CD4-positive, alpha-beta T cell treated with Interleukin-4 for 4 hours (primary cell): ENCODE measurements at regions not wholly inside any gene's neighbourhood (a gene's known extent, or its start where the extent isn't known, plus 50 kb on each side); places are given as distances from the start of the nearest gene placed in this dataset.

Experiments
- DNase-seq: peaks from one replicate; pipeline ENCODE4 v3.0.0-alpha.2; 2020

DNA sequence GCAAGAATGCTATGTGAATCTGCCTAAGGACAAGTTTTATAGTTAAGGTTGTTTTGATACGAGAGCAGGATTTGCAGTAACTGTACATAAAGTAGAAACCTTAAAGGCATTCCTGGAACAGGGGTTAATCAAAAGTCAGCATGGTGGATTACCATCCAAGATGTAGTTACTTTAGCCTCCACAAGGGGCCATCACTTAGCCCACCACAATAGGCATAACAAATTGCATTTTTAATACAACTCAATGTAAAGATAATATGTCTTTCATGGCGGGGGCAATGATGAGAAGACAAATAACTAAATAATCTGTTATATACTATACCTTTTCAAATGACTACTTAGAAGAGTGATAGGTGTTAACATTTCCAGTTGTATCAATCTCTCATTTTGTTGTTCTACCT, 611.2 kb upstream of the ADGRL4 start:
- DNase-seq = no peak

- no peak for DNase-seq
Measured at GRCh38 chr1:79614762-79615161, 608.2 kb upstream of the ADGRL4 start.

DNA sequence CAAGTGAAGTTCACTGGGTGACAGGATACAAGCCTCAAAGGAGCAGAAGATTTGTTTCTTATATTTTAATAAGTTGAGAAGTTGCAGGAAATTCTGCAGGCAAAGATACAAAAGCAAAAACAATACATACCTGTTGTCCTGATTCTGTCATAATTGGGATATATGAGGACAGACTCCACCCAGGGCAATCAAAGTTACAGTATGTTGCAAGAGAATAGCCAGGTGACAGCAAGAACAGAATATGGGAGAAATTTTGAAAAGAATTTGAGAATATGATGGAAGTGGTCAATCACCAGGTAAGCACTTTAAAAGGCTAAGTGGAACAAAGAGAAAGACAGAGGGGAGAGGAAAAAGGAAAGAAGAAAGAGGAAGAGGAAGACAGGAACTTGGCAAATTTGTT, 607.6 kb upstream of the ADGRL4 start:
- no peak for DNase-seq

GRCh38 chr1:79613046-79613445, 606.5 kb upstream of the ADGRL4 start:
- DNase-seq = no peak

DNA sequence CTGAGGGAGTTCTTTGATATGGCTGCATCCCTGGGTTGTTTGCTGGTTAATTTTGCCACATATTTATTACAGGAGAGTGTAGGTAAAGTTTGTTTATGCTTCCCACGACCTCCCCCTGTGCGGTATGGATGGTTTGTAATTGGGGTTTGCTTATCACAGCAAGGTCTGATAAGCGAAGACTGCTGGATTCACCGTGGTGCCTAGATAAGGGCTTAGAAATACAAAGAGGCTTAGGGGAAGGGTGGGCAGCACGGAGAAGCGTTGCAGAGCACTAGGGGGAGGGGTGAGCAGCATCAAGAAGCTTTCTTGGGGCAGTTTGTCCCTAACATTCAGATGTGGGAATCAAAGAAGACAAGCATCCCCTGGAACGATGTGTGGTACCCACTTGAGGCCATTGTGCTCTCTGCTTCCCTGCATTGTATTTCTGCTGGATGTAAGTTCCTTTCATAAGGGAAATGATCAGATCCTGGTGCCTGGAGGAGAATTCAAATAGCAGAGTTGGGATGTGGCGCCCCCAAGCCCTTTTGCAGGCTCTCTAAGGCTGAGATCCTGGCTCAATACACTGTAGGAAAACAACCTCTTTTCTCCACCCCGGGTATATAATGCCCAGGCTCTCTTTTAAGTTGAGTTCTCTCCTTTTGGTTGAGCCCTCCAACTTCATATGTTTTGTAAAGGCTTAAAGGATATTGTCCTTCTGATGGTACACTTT, 598.1 kb upstream of the ADGRL4 start:
- DNase-seq = no peak

DNA sequence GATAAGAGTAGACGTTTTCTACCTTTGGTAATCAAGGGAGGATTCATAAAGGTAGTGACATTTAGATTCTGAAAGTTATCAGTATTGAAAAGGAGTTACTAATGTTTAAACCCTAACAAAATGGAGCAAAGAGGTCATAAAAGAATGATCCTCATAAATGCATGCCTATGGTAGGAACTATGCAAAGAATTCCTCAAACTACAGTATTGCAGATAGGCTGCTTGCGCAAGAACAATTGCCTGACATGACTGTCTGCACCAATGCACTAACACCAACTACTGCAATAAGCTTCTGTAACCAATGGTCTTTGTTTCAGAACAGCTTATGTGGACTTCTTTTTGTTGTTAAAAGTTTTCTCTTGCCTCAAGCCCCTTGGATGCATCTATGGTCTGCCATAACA, 597.3 kb upstream of the ADGRL4 start:
- DNase-seq = no peak

- DNase-seq = no peak
Measured at GRCh38 chr1:79599257-79599656, 592.7 kb upstream of the ADGRL4 start.

GRCh38 chr1:79595931-79596330, 589.4 kb upstream of the ADGRL4 start:
- DNase-seq = no peak

- no peak for DNase-seq
Measured at GRCh38 chr1:79594121-79594698, 587.7 kb upstream of the ADGRL4 start.

- DNase-seq = no peak
Measured at GRCh38 chr1:79592707-79593106, 586.2 kb upstream of the ADGRL4 start.

DNA sequence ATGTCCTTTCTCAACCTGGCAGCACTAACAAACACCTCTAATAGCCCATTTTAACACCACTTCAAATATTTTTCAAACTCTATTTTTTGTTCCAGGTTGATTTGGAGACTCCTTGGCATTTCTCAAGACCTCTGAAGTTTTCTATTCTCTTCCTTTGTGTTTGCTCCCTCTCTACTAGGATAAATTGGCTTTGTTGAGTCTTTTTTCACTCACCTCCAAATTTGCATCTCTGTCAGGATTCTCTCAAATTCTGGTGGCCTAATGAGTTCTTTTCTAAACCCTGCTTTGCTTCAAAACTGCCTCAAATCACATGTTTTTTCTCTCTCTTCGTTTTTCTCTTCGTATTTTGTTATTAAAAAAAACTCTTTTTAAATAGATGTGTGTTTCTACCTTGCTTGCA, 582.2 kb upstream of the ADGRL4 start:
- DNase-seq = no peak

GRCh38 chr1:79587229-79587628, 580.7 kb upstream of the ADGRL4 start:
- DNase-seq = no peak

- no peak for DNase-seq
Measured at GRCh38 chr1:79585801-79586200, 579.3 kb upstream of the ADGRL4 start.

DNA sequence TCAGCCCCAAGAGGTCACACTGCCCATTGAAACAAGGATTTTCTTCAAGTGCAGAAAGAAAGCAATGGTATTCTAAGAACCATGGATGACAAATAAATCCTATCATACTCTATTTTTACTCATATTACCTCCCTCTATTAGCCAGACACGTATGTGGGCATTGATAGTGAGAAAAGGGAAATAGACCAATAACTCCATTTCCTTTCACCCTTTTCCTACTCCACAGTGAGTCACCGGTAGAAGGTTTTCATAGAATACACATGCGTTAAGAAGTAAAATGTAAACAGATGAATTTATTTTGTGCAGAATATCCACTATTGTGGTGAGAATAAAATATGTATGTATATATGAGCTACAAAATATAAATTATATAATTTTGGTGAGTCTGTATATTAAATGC, 568.9 kb upstream of the ADGRL4 start:
- no peak for DNase-seq

DNA sequence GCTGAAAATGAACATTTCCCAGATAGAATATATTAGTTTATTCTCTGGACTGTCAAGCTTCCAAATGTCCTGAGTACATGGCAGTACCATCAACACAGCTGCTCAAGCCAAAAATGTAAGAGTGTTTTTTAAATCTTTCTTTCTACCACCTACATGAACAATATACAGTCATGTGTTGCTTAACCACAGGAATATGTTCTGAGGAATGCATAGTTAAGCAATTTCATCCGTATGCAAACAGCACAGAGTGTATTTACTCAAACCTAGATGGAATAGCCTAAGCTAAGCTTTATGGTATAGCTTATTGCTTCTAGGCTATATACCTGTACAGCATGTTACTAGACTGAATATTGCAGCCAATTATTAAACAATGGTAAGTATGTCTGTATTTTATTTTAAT, 561.9 kb upstream of the ADGRL4 start:
- DNase-seq = no peak

- DNase-seq = no peak
Measured at GRCh38 chr1:79561521-79561978, 555.0 kb upstream of the ADGRL4 start.

GRCh38 chr1:79556189-79556588, 549.7 kb upstream of the ADGRL4 start:
- DNase-seq = no peak

DNA sequence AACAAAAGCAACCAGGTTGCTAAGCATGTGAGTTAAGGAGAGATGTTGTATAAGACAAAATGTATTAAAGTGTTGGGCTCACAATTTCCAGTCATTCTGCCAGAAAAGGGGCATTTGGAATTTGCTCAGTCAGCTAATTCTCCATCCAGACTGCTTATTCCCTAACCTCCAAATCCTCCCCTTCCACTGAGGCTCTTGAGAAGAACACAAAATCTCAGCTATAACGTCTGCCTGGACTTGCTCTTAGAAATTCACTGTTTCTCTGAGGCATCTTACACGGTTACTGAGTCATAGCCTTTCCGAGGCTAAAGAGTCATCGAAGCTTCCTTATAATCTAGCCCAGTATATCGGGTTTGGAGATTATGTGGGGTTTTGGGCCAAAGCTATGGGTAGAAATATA, 548.2 kb upstream of the ADGRL4 start:
- no peak for DNase-seq

GRCh38 chr1:79551321-79551720, 544.8 kb upstream of the ADGRL4 start:
- DNase-seq = no peak

DNA sequence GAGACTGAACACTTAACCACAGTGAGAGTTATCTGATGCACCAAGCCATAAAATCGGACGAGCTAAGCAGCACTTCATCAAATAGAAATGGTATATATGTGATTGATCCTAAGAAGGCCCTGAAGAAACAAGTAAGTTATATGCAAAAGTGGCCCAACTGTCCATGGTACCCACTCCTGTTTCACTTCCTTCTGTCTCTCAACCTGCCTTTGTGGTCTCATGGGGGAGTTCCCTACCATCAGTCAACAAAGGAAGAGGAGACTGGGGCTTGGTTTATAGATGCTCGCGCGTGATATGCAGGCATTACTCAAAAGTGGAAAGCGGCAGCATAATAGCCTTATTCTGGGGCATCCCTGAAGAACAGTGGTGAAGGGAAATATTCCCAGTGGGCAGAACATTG, 543.9 kb upstream of the ADGRL4 start:
- no peak for DNase-seq

- DNase-seq = no peak
Measured at GRCh38 chr1:79549201-79549600, 542.7 kb upstream of the ADGRL4 start.

DNA sequence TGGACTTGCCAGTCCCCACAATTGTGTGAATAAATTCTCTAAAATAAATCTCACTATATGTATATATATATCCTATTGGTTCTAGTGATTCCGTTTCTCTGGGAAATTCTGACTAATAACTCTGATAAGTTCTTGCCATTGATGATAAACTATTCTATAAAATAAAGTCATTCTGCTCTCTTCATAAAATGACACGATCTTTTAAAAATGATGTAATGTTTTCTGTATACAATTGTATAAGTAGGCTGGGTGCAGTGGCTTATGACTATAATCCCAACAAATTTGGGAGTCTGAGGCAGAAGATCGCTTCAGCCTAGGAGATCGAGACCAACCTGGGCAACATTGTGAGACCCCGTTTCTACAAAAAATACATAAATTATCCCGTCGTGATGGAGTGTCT, 541.0 kb upstream of the ADGRL4 start:
- DNase-seq = no peak

DNA sequence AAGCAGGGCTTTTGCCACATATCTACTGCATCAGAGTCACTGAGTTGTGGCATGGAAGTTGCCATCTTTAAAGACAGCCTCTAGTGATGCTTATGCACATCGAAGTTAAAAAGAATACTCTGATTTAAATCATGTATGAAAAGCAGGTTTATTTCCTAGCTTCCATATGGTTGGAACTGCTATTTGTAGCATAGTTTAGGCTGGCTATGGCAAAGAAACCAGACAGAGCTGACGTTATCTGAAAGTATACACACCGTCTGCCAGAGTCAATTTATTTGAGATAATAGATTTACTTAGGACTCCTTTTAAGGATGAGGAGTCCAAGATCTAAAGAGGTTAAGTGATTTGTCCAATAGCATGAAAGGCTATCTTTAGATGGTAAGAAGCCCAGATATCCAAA, 536.9 kb upstream of the ADGRL4 start:
- no peak for DNase-seq

DNA sequence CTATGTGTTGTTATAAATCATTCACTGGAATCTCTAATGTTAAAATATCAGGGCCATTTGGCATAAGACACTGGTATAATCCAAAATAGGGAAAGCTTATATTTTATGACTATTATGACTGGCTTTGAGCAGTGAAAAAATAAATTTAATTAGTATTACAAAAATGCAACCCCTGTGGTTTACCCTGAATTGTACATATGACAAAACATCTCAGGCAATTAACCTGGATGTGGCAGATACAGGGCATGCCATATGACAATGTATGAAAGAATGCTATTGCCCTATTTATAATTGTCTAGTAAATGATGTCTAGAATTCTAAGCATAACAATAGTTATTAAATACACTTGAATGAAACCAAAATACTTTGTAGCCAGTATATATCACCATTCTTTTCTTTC, 532.5 kb upstream of the ADGRL4 start:
- DNase-seq = no peak

- no peak for DNase-seq
Measured at GRCh38 chr1:79532555-79532954, 526.0 kb upstream of the ADGRL4 start.
